NCI-H510A (cell line): ENCODE measurements at regions not wholly inside any gene's neighbourhood (a gene's known extent, or its start where the extent isn't known, plus 50 kb on each side); places are given as distances from the start of the nearest gene placed in this dataset.
A peak's percentile ranks its signal among the peaks of the same experiment; 100 is the strongest.

Experiments used
- DNase-seq: peaks from one replicate; lab custom pipeline; 2025; lab: John Stamatoyannopoulos, UW

DNA sequence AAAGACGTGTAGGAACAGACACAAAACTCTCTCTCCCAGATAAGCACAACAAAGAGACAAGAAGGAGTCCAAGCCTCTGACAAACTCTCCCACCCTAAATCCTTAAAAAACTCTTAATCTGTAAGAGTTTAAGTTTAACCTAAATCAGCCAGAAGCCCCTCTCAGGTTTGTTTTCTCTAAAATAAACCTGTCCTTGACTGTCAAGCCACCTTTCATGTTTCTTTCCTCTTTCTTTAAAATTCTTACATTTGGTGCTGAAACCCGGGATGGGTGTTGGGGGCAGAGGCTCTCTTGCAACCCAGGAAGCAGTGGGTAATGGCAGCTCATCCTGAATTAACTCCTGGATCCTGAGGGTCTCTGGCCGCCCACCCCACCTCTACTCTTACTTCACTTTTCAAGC is 107.8 kb upstream of the TENT5D start:
- DNase-seq, result no peak

DNA sequence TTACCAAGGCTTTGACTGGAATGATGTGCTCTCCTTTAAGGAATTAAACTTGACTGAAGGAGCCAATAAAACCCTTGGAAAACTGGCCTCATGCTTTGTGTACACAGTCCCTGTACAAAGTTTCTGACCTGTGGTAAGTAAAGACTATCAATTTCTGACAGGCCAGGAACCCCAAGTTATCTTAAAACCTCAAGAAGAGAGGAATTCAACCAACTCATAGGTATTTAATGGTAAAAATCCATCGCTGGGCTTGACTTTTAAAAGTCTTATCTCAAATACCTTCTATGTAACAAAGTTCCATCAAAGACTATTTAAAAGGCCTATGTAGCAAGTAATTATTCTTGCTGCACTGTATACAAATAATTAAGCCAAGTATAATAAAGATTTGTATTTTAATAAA is 103.7 kb upstream of the TENT5D start:
- no peak for DNase-seq

DNA sequence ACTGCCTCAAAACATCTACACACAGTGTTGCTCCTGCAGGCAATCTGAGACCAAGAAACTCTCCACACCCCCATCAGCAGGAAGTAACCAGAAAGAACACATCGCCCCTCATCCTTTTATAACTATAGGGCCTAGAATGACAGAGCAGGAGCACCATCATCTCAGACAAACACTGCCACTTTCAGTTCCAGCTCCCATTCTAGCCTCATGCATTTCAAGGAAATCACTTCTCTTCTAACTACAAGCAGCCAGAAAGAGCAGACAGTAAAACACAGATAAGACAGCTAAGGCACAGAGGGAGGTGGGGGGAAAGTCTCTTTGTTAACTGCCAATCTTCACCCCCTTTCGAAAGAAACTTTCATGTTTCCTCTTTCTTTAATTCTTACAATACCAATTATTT is 102.6 kb upstream of the TENT5D start:
- DNase-seq, result no peak

DNA sequence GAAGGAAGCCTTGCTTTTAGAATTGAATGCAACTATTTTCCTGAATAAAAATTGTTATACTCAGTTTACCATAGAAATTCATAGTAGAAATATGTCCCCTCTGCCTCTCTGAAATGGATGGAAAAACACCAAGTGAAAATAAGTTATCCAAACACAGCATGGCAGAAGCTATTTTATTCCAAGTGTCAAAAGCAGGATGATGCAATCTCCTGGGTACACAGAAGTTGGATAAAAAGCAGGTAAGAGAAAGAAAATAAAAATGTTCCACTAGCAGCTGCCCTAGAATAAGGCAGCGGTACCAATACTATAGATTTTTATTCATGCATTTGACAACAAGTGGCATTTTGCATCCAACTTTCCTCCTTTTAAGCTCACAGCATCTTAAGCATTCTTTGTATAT is 89.0 kb upstream of the TENT5D start:
- DNase-seq, result no peak

DNA sequence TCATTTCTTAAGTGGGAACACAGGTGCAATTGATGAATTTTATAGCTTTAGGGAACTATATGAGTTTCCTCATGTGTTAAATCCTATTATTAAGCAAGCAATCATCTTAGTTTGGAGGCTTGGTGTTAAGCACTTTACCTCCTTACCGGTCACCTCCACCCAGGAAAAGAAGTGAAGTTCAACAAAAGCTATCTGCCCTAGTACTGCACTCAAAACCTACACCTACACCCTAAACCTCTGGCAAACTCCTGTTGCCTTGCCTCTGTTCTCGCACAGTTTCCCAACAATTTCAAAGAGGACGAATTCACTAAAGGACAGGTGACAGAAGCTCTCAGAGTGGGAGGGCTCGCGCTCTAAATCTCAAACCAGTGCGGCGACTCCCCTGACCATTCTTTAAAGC is 85.7 kb upstream of the TENT5D start:
- DNase-seq, result no peak

DNA sequence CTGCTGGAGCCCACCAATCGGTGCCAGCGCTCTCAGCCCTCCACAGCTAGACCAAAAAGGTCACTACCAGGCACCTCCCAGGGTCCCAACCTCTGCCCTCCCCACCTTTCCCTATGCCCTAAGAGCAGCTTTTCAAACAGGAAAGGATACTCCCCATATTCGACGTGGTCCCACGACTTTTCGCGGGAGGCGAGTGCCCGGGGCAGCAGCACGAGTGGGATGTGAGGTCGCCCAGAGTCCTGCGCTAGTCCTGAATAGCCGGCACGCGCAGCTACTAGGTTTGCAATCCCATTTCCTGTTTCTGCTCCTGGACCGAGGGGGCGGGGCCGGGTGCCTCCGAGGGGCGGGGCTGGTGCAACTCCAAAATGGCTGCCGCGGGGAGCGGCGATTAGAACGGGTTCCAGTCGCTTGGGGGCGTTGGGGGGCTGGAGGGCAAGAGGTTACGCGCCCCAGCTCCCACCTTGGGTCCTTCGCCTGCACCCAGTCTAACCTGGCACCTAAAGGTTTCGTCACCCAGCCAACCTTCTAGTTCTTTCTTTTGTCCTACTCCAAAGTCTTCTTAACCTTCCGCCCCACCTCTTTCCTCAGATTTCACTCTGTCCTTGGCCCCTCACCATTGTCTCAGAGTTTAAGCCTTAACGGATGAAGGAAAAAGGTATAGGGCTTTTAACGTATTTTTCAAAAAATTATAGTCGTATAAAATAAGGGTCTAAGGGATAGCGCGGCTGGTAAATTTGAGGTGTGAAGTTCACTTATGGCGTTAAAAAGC is 85.0 kb upstream of the TENT5D start:
- DNase-seq, result peak; percentile 40

DNA sequence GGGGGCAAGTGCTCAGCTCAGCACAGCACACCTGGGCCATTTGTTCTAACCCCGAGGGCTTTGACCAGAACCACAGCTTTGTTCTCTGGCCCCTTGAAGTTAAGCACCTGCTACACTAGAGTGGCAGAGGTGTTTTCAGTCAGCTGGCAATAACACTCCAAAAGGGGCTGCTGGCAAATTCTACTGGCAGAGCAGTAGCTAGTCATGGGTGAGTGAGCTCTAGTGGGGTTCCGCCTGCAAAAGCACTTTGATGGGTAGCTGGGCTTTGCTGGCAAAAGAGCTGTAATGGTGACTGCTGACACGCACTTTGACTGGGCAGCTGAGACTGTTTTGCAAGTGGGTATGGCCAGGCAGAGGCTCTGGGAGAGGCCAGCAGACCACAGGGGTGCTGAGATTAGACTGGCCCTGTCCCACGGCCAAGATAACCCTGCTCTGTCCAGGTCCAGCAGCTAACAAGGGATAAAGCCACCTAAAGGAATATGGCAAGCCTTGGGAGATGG is 65.2 kb upstream of the TENT5D start:
- DNase-seq, result peak; percentile 65
